ENCODE measurements at regions not wholly inside any gene's neighbourhood (a gene's known extent, or its start where the extent isn't known, plus 50 kb on each side); places are given as distances from the start of the nearest gene placed in this dataset.

- TF ChIP-seq CTCF (IDR thresholded peaks at IDR 0.05) (no peak), POLR2A (IDR thresholded peaks at IDR 0.05) (no peak)
Observed at GRCh38 chr6:106856227-106856874, 118.2 kb downstream of the CD24 start.

All from thyroid gland (tissue), 4 donors.